Esophagus squamous epithelium (tissue), 5 donors: ENCODE measurements at regions not wholly inside any gene's neighbourhood (a gene's known extent, or its start where the extent isn't known, plus 50 kb on each side); places are given as distances from the start of the nearest gene placed in this dataset.

Source experiments
- DNase-seq: peaks from one replicate; lab custom pipeline; 2025; lab: John Stamatoyannopoulos, UW
- H3K27ac ChIP-seq, 4 donors: fragments of 200-600 bp; sonication (generic); one replicate each; pipeline ENCODE4 v1.5.1; 2016 to 2019; ENCODE audit warnings: mild to moderate bottlenecking in 1 of 4
- H3K27me3 ChIP-seq, 4 donors: fragments of 200-600 bp; sonication (generic); 1 replicate in 3 of 4; 2 replicates in 1 of 4; pipeline versions ENCODE4 v1.5.1 to v1.6.0; 2017 to 2021; ENCODE audit warnings: antibody characterized with exemption in 1 of 4
- H3K36me3 ChIP-seq, 3 donors: fragments of 200-600 bp; sonication (generic); one replicate each; pipeline ENCODE4 v1.5.1; 2016 to 2019
- H3K4me1 ChIP-seq, 3 donors: fragments of 200-600 bp; sonication (generic); one replicate each; pipeline ENCODE4 v1.5.1; 2017 to 2019
- H3K4me3 ChIP-seq, 4 donors: fragments of 200-600 bp; sonication (generic); 1 replicate in 3 of 4; 2 replicates in 1 of 4; pipeline ENCODE4 v1.5.1; 2016 to 2019; ENCODE audit warnings: mild to moderate bottlenecking in 2 of 4, moderate library complexity in 1 of 4
- H3K9me3 ChIP-seq, 3 donors: fragments of 200-600 bp; sonication (generic); one replicate each; pipeline ENCODE4 v1.5.1; 2016 to 2019
- CTCF ChIP-seq, 6 experiments: fragments of 450-650 bp in 4 of 6; fragments of 200-600 bp in 2 of 6; sonication (generic) in 2 of 6; IDR thresholded peaks; one replicate each; pipeline ENCODE4 v1.5.1; 2016 to 2019; ENCODE audit warnings: antibody characterized with exemption in 6 of 6, mild to moderate bottlenecking in 4 of 6, moderate library complexity in 4 of 6
- POLR2A ChIP-seq, 4 donors: fragments of 450-650 bp; IDR thresholded peaks; one replicate each; pipeline ENCODE4 v1.6.1; 2017; ENCODE audit warnings: antibody characterized with exemption in 4 of 4, mild to moderate bottlenecking in 4 of 4, moderate library complexity in 3 of 4
- WGBS, 2 donors: methylation state at CpG; one replicate each; pipeline ENCODE4 v1.1.5; 2018; 5-methylcytosine and 5-hydroxymethylcytosine counted together
- intact Hi-C: fragments of 100-400 bp; cut with DNase I; formaldehyde crosslinking; loops from one replicate; pipeline ENCODE4 v1.15.0; 2022
- donor health status: DM: yes; HTN: yes; CAD: no.

GRCh38 chr11:119928047-119928446 lies 199.0 kb upstream of the NECTIN1 start:
- Histone ChIP-seq H3K36me3 (no peaks in the 10 kb centered on the region), H3K27ac (no peak overlapping the region), H3K27me3 (peaks cover 0 to 47% (median 0%) of the 10 kb centered on the region in 4 donors), H3K4me3 (no peak overlapping the region), H3K4me1 (no peaks in the 10 kb centered on the region), H3K9me3 (no peaks in the 10 kb centered on the region)
- no peak for DNase-seq
- WGBS, 2 donors: 68 to 74% methylated on average over 4 of the region's 4 CpGs
- TF ChIP-seq CTCF (IDR thresholded peaks at IDR 0.05) (no peak), POLR2A (IDR thresholded peaks at IDR 0.05) (no peak)
- intact Hi-C loops: no loop called here

GRCh38 chr11:119924017-119924416 lies 195.0 kb upstream of the NECTIN1 start:
- Histone ChIP-seq H3K36me3 (no peaks in the 10 kb centered on the region), H3K27me3 (peaks cover 0 to 54% (median 0%) of the 10 kb centered on the region in 4 donors), H3K27ac (no peak overlapping the region), H3K4me3 (no peak overlapping the region), H3K9me3 (no peaks in the 10 kb centered on the region), H3K4me1 (no peaks in the 10 kb centered on the region)
- 70 to 75% methylated on average over 5 of the region's 5 CpGs for WGBS, 2 donors
- intact Hi-C loops: no loop called here
- DNase-seq: no peak
- TF ChIP-seq CTCF (IDR thresholded peaks at IDR 0.05) (no peak), POLR2A (IDR thresholded peaks at IDR 0.05) (no peak)

GRCh38 chr11:119921571-119921970 lies 192.6 kb upstream of the NECTIN1 start:
- H3K4me1 ChIP-seq: no peaks in the 10 kb centered on the region
- no peak for DNase-seq
- no peaks in the 10 kb centered on the region for H3K9me3 ChIP-seq
- H3K27ac ChIP-seq: no peak overlapping the region
- intact Hi-C loops: no loop called here
- H3K36me3 ChIP-seq: no peaks in the 10 kb centered on the region
- TF ChIP-seq CTCF (IDR thresholded peaks at IDR 0.05): no peak
- peaks cover 0 to 55% (median 0%) of the 10 kb centered on the region in 4 donors for H3K27me3 ChIP-seq
- 81 to 90% methylated on average over 6 to 7 of the region's 8 CpGs for WGBS, 2 donors
- no peak overlapping the region for H3K4me3 ChIP-seq

GRCh38 chr11:119920666-119921387 lies 191.8 kb upstream of the NECTIN1 start:
- no peaks in the 10 kb centered on the region for H3K4me1 ChIP-seq
- H3K36me3 ChIP-seq: no peaks in the 10 kb centered on the region
- peaks cover 0 to 55% (median 0%) of the 10 kb centered on the region in 4 donors for H3K27me3 ChIP-seq
- intact Hi-C loops: no loop called here
- no peak for TF ChIP-seq CTCF (IDR thresholded peaks at IDR 0.05)
- TF ChIP-seq POLR2A (IDR thresholded peaks at IDR 0.05): no peak
- no peaks in the 10 kb centered on the region for H3K9me3 ChIP-seq
- DNase-seq: no peak
- H3K27ac ChIP-seq: no peak overlapping the region
- no peak overlapping the region for H3K4me3 ChIP-seq
- 84 to 89% methylated on average over 25 to 27 of the region's 27 CpGs for WGBS, 2 donors

GRCh38 chr11:119919656-119920055 lies 190.7 kb upstream of the NECTIN1 start:
- H3K4me1 ChIP-seq: no peaks in the 10 kb centered on the region
- WGBS, 2 donors: 73 to 80% methylated on average over 6 of the region's 6 CpGs
- H3K27me3 ChIP-seq: peaks cover 0 to 55% (median 0%) of the 10 kb centered on the region in 4 donors
- peaks cover 0 to 9% (median 0%) of the 10 kb centered on the region in 3 donors for H3K9me3 ChIP-seq
- H3K36me3 ChIP-seq: peaks cover 0 to 7% (median 0%) of the 10 kb centered on the region in 3 donors
- TF ChIP-seq POLR2A (IDR thresholded peaks at IDR 0.05) (no peak), CTCF (IDR thresholded peaks at IDR 0.05) (no peak)
- no peak overlapping the region for H3K27ac ChIP-seq
- intact Hi-C loops: no loop called here
- H3K4me3 ChIP-seq: no peak overlapping the region
- DNase-seq: no peak
